ENCODE measurements at regions not wholly inside any gene's neighbourhood (a gene's known extent, or its start where the extent isn't known, plus 50 kb on each side); places are given as distances from the start of the nearest gene placed in this dataset.

DNA sequence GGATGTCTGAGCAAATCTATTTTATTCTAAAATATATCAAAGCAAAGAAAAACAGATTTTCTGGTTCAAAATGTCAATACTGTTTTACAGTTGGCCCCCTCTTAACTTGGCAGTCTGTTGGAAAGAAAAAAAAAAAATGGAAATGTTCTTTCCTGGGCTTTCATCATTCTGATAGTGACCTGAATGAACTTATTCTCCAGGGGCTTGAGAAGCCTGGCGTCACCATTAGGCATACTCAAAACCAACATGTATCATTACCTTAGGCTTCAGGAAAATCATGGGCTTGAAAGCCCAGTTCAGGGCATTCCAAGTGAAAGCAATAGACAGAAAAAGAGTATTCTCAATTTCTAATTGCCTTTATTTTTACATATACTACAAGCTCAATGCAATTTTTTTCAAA is 283.7 kb upstream of the PUM3 start:
- TF ChIP-seq EP300 (IDR thresholded peaks at IDR 0.05) (no peak), POLR2A (IDR thresholded peaks at IDR 0.05; ENCODE audit: low read depth) (no peak)
- TF ChIP-seq, protein P1, sequence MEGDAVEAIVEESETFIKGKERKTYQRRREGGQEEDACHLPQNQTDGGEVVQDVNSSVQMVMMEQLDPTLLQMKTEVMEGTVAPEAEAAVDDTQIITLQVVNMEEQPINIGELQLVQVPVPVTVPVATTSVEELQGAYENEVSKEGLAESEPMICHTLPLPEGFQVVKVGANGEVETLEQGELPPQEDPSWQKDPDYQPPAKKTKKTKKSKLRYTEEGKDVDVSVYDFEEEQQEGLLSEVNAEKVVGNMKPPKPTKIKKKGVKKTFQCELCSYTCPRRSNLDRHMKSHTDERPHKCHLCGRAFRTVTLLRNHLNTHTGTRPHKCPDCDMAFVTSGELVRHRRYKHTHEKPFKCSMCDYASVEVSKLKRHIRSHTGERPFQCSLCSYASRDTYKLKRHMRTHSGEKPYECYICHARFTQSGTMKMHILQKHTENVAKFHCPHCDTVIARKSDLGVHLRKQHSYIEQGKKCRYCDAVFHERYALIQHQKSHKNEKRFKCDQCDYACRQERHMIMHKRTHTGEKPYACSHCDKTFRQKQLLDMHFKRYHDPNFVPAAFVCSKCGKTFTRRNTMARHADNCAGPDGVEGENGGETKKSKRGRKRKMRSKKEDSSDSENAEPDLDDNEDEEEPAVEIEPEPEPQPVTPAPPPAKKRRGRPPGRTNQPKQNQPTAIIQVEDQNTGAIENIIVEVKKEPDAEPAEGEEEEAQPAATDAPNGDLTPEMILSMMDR (IDR thresholded peaks at IDR 0.05) = no peak
